Stomach (tissue), 4 donors: ENCODE measurements at regions not wholly inside any gene's neighbourhood (a gene's known extent, or its start where the extent isn't known, plus 50 kb on each side); places are given as distances from the start of the nearest gene placed in this dataset.

Experiments
- CTCF ChIP-seq, 7 experiments: fragments of 450-650 bp in 4 of 7; fragments of 200-600 bp in 3 of 7; sonication (generic) in 3 of 7; IDR thresholded peaks; one replicate each; pipeline ENCODE4 v1.5.1; 2016 to 2019; ENCODE audit warnings: antibody characterized with exemption in 7 of 7, control low read depth in 2 of 7, mild to moderate bottlenecking in 1 of 7
- POLR2A ChIP-seq, 4 donors: fragments of 450-650 bp; IDR thresholded peaks; one replicate each; pipeline ENCODE4 v1.6.1; 2016; ENCODE audit warnings: antibody characterized with exemption in 4 of 4, control low read depth in 2 of 4, mild to moderate bottlenecking in 1 of 4, moderate library complexity in 1 of 4

GRCh38 chr4:14293582-14293981, 666.1 kb upstream of the BOD1L1 start:
- TF ChIP-seq CTCF (IDR thresholded peaks at IDR 0.05) (no peak), POLR2A (IDR thresholded peaks at IDR 0.05) (no peak)
